T-cell (primary cell): ENCODE measurements at regions not wholly inside any gene's neighbourhood (a gene's known extent, or its start where the extent isn't known, plus 50 kb on each side); places are given as distances from the start of the nearest gene placed in this dataset.
"Not testable (repeated sequence)": the region's sequence is repeated elsewhere in the genome, so short reads cannot be mapped to it uniquely, and the experiment has no call there.

Experiments used
- ATAC-seq, 4 experiments: fragments of 200-7000 bp in 3 of 4; fragments of 150-1000 bp in 1 of 4; cut with Tn5 transposase; replicated peaks in 1 of 4; 1 replicate in 3 of 4; 2 replicates in 1 of 4; pipeline ENCODE4 v1.10.0; 2021; ENCODE audit warnings: moderate library complexity in 3 of 4, mild to moderate bottlenecking in 2 of 4, moderate number of reproducible peaks in 1 of 4
- CTCF ChIA-PET, 2 donors: fragments of 300-600 bp; sonication (Branson Sonifier 250); formaldehyde crosslinking; loops; one replicate each; lab custom pipeline; 2022; ENCODE audit warnings: antibody characterized with exemption in 2 of 2; lab: Charles Lee
- POLR2A ChIA-PET, 2 donors: fragments of 300-600 bp; sonication (Branson Sonifier 250); formaldehyde crosslinking; loops; one replicate each; lab custom pipeline; 2022; ENCODE audit warnings: antibody characterized with exemption in 2 of 2; lab: Charles Lee
- DNase-seq, 35 experiments: peaks; one replicate each; pipeline versions ENCODE4 v3.0.0 to v3.0.0-alpha.2; 2013 to 2023
- H3K27ac ChIP-seq: one replicate; pipeline ENCODE4 v1.5.1; 2013; ENCODE audit warnings: low read length
- H3K27me3 ChIP-seq, 2 experiments: replicated peaks in 1 of 2; 1 replicate in 1 of 2; 2 replicates in 1 of 2; pipeline versions ENCODE4 v1.6.1 to v1.7.0; 2013; ENCODE audit warnings: low read length in 1 of 2, mixed read lengths in 1 of 2; ENCODE audit not compliant: control insufficient read depth in 2 of 2, insufficient read depth in 2 of 2; ENCODE audit errors: extremely low read depth in 1 of 2
- H3K36me3 ChIP-seq, 2 donors: 1 replicate in 1 of 2; 2 replicates in 1 of 2; pipeline versions ENCODE4 v1.6.1 to v1.7.0; 2013; ENCODE audit warnings: low read length in 1 of 2; ENCODE audit not compliant: control insufficient read depth in 2 of 2, insufficient read depth in 1 of 2; ENCODE audit errors: extremely low read depth in 1 of 2
- H3K4me1 ChIP-seq, 2 experiments: 1 replicate in 1 of 2; 2 replicates in 1 of 2; pipeline versions ENCODE4 v1.6.1 to v1.7.0; 2013; ENCODE audit warnings: low read length in 2 of 2, mixed read lengths in 1 of 2; ENCODE audit not compliant: insufficient read depth in 2 of 2, control insufficient read depth in 1 of 2; ENCODE audit errors: extremely low read depth in 1 of 2
- H3K4me3 ChIP-seq, 2 donors: 1 replicate in 1 of 2; 2 replicates in 1 of 2; pipeline versions ENCODE4 v1.5.1 to v1.7.0; 2013; ENCODE audit warnings: mild to moderate bottlenecking in 2 of 2, low read length in 1 of 2, moderate library complexity in 1 of 2; ENCODE audit not compliant: control insufficient read depth in 1 of 2; ENCODE audit errors: extremely low read depth in 1 of 2
- H3K9me3 ChIP-seq: 2 replicates; pipeline ENCODE4 v1.7.0; 2013
- H3K27ac Mint-ChIP-seq, 2 donors: one replicate each; pipeline ENCODE4 v1.8.0; 2020 to 2021; ENCODE audit warnings: mild to moderate bottlenecking in 2 of 2, mixed read lengths in 2 of 2
- H3K27me3 Mint-ChIP-seq, 2 donors: one replicate each; pipeline ENCODE4 v1.8.0; 2021 to 2022; ENCODE audit warnings: mixed read lengths in 2 of 2
- H3K36me3 Mint-ChIP-seq: one replicate; pipeline ENCODE4 v1.8.0; 2021; ENCODE audit warnings: mixed read lengths
- H3K4me1 Mint-ChIP-seq, 3 donors: one replicate each; pipeline ENCODE4 v1.8.0; 2020 to 2022; ENCODE audit warnings: mixed read lengths in 3 of 3, mild to moderate bottlenecking in 1 of 3
- H3K4me3 Mint-ChIP-seq, 3 donors: one replicate each; pipeline ENCODE4 v1.8.0; 2020 to 2022; ENCODE audit warnings: mild to moderate bottlenecking in 3 of 3, mixed read lengths in 3 of 3, moderate library complexity in 3 of 3
- H3K9me3 Mint-ChIP-seq, 3 donors: one replicate each; pipeline ENCODE4 v1.8.0; 2020 to 2022; ENCODE audit warnings: mixed read lengths in 3 of 3
- WGBS: methylation state at CpG from one replicate; pipeline ENCODE4 v1.1.5; 2013; ENCODE audit warnings: missing lambda C conversion rate; ENCODE audit not compliant: insufficient coverage; 5-methylcytosine and 5-hydroxymethylcytosine counted together

- POLR2A ChIA-PET = no interaction called here
- Mint-ChIP-seq H3K4me1 (peaks cover 0 to 7% (median 2%) of the 10 kb centered on the region in 3 donors), H3K36me3 (no peaks in the 10 kb centered on the region), H3K9me3 (no peaks in the 10 kb centered on the region), H3K4me3 (no peak overlapping the region), H3K27me3 (no peaks in the 10 kb centered on the region), H3K27ac (no peak overlapping the region)
- DNase-seq (no peak), ATAC-seq (no peak)
- Histone ChIP-seq H3K36me3 (no peaks in the 10 kb centered on the region), H3K4me1 (no peaks in the 10 kb centered on the region), H3K27me3 (no peaks in the 10 kb centered on the region), H3K4me3 (no peak overlapping the region), H3K9me3 (no peaks in the 10 kb centered on the region), H3K27ac (no peak overlapping the region)
- WGBS = 91% methylated on average over 1 of the region's 1 CpG
- CTCF ChIA-PET = no interaction called here
Measured at GRCh38 chr6:130615816-130616215, 211.4 kb upstream of the SMLR1 start.

- Histone ChIP-seq H3K9me3 (no peaks in the 10 kb centered on the region), H3K4me3 (no peak overlapping the region), H3K27ac (no peak overlapping the region), H3K4me1 (no peaks in the 10 kb centered on the region), H3K27me3 (no peaks in the 10 kb centered on the region), H3K36me3 (no peaks in the 10 kb centered on the region)
- CTCF ChIA-PET = no interaction called here
- Mint-ChIP-seq H3K36me3 (no peaks in the 10 kb centered on the region), H3K4me3 (no peak overlapping the region), H3K27ac (no peak overlapping the region), H3K27me3 (no peaks in the 10 kb centered on the region), H3K4me1 (peaks cover 0 to 7% (median 0%) of the 10 kb centered on the region in 3 donors), H3K9me3 (no peaks in the 10 kb centered on the region)
- 100% methylated on average over 1 of the region's 2 CpGs for WGBS
- POLR2A ChIA-PET = no interaction called here
- no peak for ATAC-seq
- no peak for DNase-seq
Measured at GRCh38 chr6:130617658-130618057, 209.5 kb upstream of the SMLR1 start.

DNA sequence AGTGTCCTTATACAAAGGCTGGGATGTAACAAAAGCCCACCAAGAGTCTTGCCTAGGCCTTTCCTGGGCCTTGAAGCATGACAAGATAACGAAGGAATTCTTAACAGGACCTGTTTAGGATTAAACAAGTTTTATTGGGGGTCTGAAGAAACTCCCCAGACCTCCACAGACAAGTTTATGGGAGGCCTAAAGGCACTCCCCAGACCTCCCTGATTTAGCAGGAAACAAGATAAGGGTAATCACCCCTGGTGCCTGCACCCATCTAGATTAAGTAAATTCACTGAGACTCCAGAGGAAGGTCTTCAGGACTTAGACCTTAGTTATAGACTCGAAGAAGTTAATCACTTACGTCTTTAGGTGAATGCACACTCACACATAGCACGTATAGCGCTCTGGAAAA, 208.4 kb upstream of the SMLR1 start:
- H3K4me1 Mint-ChIP-seq, H3K4me1 ChIP-seq, H3K9me3 ChIP-seq, H3K27ac ChIP-seq, H3K4me3 ChIP-seq, DNase-seq, H3K27me3 ChIP-seq, H3K36me3 Mint-ChIP-seq, CTCF ChIA-PET, H3K27ac Mint-ChIP-seq, ATAC-seq, H3K36me3 ChIP-seq, H3K4me3 Mint-ChIP-seq, H3K27me3 Mint-ChIP-seq, POLR2A ChIA-PET: not testable (repeated sequence)
- peaks cover 5 to 11% (median 10%) of the 10 kb centered on the region in 3 donors for H3K9me3 Mint-ChIP-seq
- WGBS = 100% methylated on average over 1 of the region's 5 CpGs

DNA sequence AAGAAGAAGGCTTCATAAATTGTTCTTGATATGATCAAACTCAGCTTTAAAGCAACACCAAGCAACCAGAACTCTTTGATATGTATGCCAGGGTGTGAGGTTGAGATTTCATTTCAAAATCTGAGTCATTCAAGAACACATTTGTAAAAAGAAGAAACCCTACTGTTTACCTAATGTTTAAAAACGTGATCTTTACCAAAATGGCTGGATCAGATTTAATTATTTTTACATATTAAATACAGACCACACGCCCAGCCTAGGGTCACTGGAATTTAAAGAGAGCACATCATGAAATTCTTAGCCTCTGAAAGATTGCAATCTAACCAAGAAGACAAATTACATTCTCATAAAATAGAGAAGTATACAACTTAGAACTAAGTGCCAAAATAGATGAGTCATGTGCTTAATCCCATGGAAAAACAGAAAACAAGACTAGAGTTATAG, 206.8 kb upstream of the SMLR1 start:
- H3K36me3 ChIP-seq = no peaks in the 10 kb centered on the region
- H3K27me3 ChIP-seq = no peaks in the 10 kb centered on the region
- Mint-ChIP-seq H3K27ac (no peak overlapping the region), H3K4me3 (no peak overlapping the region), H3K4me1 (peaks cover 0 to 2% (median 0%) of the 10 kb centered on the region in 3 donors), H3K27me3 (no peaks in the 10 kb centered on the region), H3K36me3 (no peaks in the 10 kb centered on the region), H3K9me3 (peaks cover 7 to 12% (median 10%) of the 10 kb centered on the region in 3 donors)
- no peak overlapping the region for H3K27ac ChIP-seq
- H3K4me1 ChIP-seq = no peaks in the 10 kb centered on the region
- ChIA-PET POLR2A (no interaction called here), CTCF (no interaction called here)
- ATAC-seq = no peak
- no CpG with 5 or more reads among the region's 2 CpGs for WGBS
- DNase-seq = no peak
- H3K9me3 ChIP-seq = no peaks in the 10 kb centered on the region
- H3K4me3 ChIP-seq = no peak overlapping the region

DNA sequence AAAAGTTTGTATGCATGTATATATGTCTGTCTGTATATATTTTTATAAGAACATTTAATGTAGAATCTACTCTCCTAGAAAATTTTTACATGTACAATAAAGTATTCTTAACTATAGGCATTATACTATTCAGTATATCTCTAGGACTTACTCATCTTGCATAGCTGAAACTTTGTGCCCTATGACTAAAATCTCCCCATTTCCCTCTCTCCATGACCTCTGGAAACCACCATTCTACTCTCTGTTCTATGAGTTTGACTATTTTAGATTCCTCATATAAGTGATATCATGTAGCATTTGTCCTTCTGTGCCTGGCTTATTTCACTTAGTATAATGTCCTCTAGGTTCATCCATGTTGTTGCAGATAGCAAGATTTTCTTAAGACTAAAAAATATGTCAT, 205.1 kb upstream of the SMLR1 start:
- Mint-ChIP-seq H3K27me3 (no peaks in the 10 kb centered on the region), H3K36me3 (no peaks in the 10 kb centered on the region), H3K9me3 (peaks cover 7 to 12% (median 10%) of the 10 kb centered on the region in 3 donors), H3K4me3 (no peak overlapping the region), H3K4me1 (peaks cover 0 to 2% (median 0%) of the 10 kb centered on the region in 3 donors), H3K27ac (no peak overlapping the region)
- no peaks in the 10 kb centered on the region for H3K9me3 ChIP-seq
- DNase-seq (no peak), ATAC-seq (no peak)
- H3K4me1 ChIP-seq = no peaks in the 10 kb centered on the region
- H3K36me3 ChIP-seq = no peaks in the 10 kb centered on the region
- H3K27ac ChIP-seq = no peak overlapping the region
- CTCF ChIA-PET = no interaction called here
- POLR2A ChIA-PET = interaction anchor here in 1 of 2 donors (0.6 kb wide), 1 partner anchor 129 kb away, joined by 4 read pairs; no protein-coding TSS in a partner anchor
- H3K4me3 ChIP-seq = no peak overlapping the region
- no peaks in the 10 kb centered on the region for H3K27me3 ChIP-seq

GRCh38 chr6:130624046-130624445, 203.2 kb upstream of the SMLR1 start:
- H3K36me3 Mint-ChIP-seq = no peaks in the 10 kb centered on the region

More at GRCh38 chr6:130624046-130624445, 203.2 kb upstream of the SMLR1 start:
- Mint-ChIP-seq H3K4me1 (peaks cover 0 to 2% (median 0%) of the 10 kb centered on the region in 3 donors), H3K27me3 (no peaks in the 10 kb centered on the region), H3K9me3 (peaks cover 7 to 12% (median 10%) of the 10 kb centered on the region in 3 donors), H3K27ac (no peak overlapping the region), H3K4me3 (no peak overlapping the region)
- ChIA-PET POLR2A (no interaction called here), CTCF (interaction anchor here in 1 of 2 donors (0.6 kb wide), 1 partner anchor 832 kb away, joined by 3 read pairs; no protein-coding TSS in a partner anchor)
- no peaks in the 10 kb centered on the region for H3K4me1 ChIP-seq
- ATAC-seq (no peak), DNase-seq (no peak)
- 30% methylated on average over 1 of the region's 2 CpGs for WGBS
- H3K36me3 ChIP-seq = no peaks in the 10 kb centered on the region
- H3K27ac ChIP-seq = no peak overlapping the region
- no peak overlapping the region for H3K4me3 ChIP-seq
- no peaks in the 10 kb centered on the region for H3K27me3 ChIP-seq
- H3K9me3 ChIP-seq = no peaks in the 10 kb centered on the region
